ENCODE measurements at regions not wholly inside any gene's neighbourhood (a gene's known extent, or its start where the extent isn't known, plus 50 kb on each side); places are given as distances from the start of the nearest gene placed in this dataset.

GRCh38 chr1:87474098-87474497 lies 145.4 kb downstream of the LMO4 start:
- no peak overlapping the region for H3K4me3 ChIP-seq (ENCODE audit: control insufficient read depth, low read depth, low read length)
- TF ChIP-seq, protein P1, sequence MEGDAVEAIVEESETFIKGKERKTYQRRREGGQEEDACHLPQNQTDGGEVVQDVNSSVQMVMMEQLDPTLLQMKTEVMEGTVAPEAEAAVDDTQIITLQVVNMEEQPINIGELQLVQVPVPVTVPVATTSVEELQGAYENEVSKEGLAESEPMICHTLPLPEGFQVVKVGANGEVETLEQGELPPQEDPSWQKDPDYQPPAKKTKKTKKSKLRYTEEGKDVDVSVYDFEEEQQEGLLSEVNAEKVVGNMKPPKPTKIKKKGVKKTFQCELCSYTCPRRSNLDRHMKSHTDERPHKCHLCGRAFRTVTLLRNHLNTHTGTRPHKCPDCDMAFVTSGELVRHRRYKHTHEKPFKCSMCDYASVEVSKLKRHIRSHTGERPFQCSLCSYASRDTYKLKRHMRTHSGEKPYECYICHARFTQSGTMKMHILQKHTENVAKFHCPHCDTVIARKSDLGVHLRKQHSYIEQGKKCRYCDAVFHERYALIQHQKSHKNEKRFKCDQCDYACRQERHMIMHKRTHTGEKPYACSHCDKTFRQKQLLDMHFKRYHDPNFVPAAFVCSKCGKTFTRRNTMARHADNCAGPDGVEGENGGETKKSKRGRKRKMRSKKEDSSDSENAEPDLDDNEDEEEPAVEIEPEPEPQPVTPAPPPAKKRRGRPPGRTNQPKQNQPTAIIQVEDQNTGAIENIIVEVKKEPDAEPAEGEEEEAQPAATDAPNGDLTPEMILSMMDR (conservative IDR thresholded peaks at IDR 0.05; ENCODE audit: control insufficient read depth, insufficient read depth, low read depth, low read length): no peak
- no peak for DNase-seq (ENCODE audit: low read depth)

DNA sequence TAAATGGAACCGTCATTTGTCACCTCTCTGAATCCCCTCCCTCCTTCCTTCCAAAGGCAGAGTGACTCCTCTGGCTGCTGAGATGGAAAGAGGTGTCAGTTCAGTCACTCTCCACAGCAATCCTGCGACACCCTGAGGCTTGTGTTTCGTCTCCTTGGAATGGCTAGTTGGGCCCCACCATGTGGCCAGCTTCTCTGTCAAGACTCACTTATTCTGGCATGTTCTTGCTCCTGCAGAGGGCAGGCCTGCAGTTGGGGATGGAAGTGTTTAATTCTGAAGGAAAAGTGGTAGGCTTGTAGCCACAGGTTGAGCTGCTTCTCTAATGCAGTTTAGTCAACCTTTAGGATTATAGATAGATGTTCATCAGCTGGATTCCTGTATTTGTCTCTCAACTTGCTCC lies 149.6 kb downstream of the LMO4 start:
- TF ChIP-seq, protein P1 (conservative IDR thresholded peaks at IDR 0.05; ENCODE audit: control insufficient read depth, insufficient read depth, low read depth, low read length): peak; percentile 10
- H3K4me3 ChIP-seq (ENCODE audit: control insufficient read depth, low read depth, low read length): no peak overlapping the region
- peak; percentile 23 for DNase-seq (ENCODE audit: low read depth)

DNA sequence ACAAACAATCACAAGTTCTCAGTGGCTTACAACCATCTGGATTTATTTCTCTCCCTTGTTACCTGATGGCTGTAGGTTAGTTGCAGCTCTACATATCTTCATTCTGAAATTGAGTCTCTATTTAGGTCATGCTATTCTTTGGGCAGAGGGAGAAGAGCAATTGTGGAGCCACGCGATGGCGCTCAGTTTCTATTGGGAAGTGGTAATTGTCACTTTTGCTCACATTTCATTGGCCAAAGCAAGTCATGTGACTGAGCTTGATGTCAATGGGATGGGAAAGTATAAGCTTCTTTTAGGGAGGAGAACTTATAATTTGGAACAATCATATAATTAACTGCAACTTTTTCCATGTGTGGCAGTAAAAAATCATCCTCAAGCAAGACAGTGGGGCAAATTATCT lies 166.5 kb downstream of the LMO4 start:
- H3K4me3 ChIP-seq (ENCODE audit: control insufficient read depth, low read depth, low read length): no peak overlapping the region
- no peak for DNase-seq (ENCODE audit: low read depth)
- TF ChIP-seq, protein P1 (conservative IDR thresholded peaks at IDR 0.05; ENCODE audit: control insufficient read depth, insufficient read depth, low read depth, low read length): no peak

- no peak overlapping the region for H3K4me3 ChIP-seq (ENCODE audit: control insufficient read depth, low read depth, low read length)
- DNase-seq (ENCODE audit: low read depth): no peak
- TF ChIP-seq, protein P1 (conservative IDR thresholded peaks at IDR 0.05; ENCODE audit: control insufficient read depth, insufficient read depth, low read depth, low read length): no peak
These were observed 167.2 kb downstream of the LMO4 start for GRCh38 chr1:87495870-87496269.

DNA sequence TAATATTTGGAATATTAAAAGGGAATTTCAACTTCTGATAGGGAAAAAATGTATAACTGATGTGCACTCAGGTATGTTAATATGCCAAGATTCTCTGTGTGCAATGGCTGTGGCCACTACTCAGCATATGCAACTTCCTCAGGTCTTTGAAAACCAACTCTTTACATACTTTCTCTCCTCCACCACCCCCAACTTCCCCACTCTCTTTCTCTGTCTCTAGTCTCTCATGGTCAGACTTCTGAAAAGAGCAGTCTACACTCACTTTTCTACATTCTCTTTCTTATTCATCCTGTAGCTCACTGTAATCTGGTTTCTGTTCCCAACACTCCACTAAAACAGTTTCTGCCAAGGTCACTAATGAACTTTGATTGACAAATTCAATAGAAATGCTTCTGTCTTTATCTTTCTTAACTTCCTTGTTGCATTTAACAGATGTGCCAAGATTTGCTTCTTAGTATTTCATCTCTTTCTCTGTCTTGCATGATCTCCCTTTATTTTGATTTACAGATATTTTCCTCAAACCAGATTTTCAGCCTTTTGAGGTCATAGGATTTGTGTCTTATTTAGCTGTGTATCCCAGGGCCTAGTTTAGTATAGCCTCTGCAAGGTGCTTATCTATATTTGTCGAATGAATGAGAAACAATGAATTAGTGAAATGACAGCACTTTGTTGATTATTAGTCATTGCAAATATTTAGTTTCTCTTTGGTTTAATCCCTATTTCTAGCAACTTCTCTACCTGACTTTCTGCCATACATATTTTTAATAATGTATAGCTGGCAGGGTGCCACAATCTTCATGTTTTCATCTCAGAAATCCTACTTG lies 168.9 kb downstream of the LMO4 start:
- no peak overlapping the region for H3K4me3 ChIP-seq (ENCODE audit: control insufficient read depth, low read depth, low read length)
- TF ChIP-seq, protein P1 (conservative IDR thresholded peaks at IDR 0.05; ENCODE audit: control insufficient read depth, insufficient read depth, low read depth, low read length): no peak
- DNase-seq (ENCODE audit: low read depth): no peak

- no peak overlapping the region for H3K4me3 ChIP-seq (ENCODE audit: control insufficient read depth, low read depth, low read length)
- DNase-seq (ENCODE audit: low read depth): peak; percentile 30
- TF ChIP-seq, protein P1 (conservative IDR thresholded peaks at IDR 0.05; ENCODE audit: control insufficient read depth, insufficient read depth, low read depth, low read length): peak; percentile 37
These were observed 173.1 kb downstream of the LMO4 start for GRCh38 chr1:87501738-87502137.

All from fibroblast of mammary gland (primary cell).